ENCODE measurements at regions not wholly inside any gene's neighbourhood (a gene's known extent, or its start where the extent isn't known, plus 50 kb on each side); places are given as distances from the start of the nearest gene placed in this dataset.

DNA sequence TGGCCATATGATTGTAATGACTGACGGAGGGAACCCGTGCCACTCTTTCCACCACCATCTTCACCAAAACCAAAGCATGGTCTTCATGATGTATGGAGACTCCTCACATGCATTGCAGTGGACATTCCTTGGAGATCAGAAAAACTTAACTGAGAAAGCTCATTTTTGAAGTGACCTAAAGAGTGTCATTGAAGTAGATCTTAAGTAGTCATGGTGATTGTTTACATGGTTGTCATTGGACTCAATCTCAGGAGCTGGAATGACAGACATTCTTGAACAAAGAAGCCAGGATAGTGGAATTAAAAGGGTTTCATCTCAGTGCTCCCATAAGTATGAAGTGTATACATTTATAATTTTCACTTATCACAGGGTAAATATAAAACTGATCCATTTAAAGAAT is 236.7 kb upstream of the IPO5 start:
- CTCF ChIA-PET: no interaction called here
- DNase-seq: no peak
- Mint-ChIP-seq H3K36me3 (ENCODE audit: low read depth) (no peaks in the 10 kb centered on the region), H3K27ac (no peak overlapping the region), H3K27me3 (no peaks in the 10 kb centered on the region), H3K4me1 (no peaks in the 10 kb centered on the region), H3K4me3 (no peak overlapping the region), H3K9me3 (peaks cover 7% of the 10 kb centered on the region)
- TF ChIP-seq, protein P1, sequence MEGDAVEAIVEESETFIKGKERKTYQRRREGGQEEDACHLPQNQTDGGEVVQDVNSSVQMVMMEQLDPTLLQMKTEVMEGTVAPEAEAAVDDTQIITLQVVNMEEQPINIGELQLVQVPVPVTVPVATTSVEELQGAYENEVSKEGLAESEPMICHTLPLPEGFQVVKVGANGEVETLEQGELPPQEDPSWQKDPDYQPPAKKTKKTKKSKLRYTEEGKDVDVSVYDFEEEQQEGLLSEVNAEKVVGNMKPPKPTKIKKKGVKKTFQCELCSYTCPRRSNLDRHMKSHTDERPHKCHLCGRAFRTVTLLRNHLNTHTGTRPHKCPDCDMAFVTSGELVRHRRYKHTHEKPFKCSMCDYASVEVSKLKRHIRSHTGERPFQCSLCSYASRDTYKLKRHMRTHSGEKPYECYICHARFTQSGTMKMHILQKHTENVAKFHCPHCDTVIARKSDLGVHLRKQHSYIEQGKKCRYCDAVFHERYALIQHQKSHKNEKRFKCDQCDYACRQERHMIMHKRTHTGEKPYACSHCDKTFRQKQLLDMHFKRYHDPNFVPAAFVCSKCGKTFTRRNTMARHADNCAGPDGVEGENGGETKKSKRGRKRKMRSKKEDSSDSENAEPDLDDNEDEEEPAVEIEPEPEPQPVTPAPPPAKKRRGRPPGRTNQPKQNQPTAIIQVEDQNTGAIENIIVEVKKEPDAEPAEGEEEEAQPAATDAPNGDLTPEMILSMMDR (IDR thresholded peaks at IDR 0.05): no peak
- intact Hi-C loops (cut with micrococcal nuclease): no loop called here
- no peak for ATAC-seq (ENCODE audit: low read depth)
- POLR2A ChIA-PET: no interaction called here

DNA sequence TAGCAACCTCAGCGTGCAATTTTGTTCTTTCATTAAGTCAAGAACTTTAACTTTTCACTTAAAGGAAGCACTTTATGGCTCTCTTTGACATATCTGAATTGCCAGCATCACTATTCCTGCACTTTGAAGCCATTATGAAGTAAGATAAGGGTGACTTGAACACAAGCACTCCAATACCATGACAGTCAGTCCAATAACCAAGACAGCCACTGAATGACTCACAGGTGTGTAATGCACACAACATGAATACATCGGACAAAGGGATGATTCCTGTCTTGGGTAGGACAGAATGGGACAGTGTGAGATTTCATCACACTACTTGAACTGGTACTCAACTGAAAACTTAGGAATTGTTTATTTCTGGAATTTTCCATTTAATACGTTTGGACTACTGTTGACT is 233.7 kb upstream of the IPO5 start:
- TF ChIP-seq, protein P1 (IDR thresholded peaks at IDR 0.05): no peak

DNA sequence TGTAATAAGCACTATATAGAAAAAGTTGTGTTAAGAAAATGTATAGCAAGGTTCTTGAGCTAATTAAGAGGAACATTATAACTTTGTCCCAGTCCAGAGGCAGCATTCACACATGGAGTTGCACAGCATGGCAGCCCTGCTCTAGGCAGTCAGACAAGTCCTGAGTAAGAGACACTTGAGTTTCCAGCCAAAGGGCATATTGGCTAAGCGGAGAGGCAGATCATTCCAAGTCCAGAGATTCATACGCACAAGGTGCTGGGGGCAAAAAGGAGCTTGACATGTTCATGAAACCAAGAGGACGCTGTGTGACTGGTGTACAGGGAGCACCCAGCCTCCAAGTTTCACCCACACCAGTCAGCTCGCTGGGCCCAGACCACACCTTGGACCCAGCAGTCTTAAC is 232.6 kb upstream of the IPO5 start:
- Mint-ChIP-seq H3K27me3 (no peaks in the 10 kb centered on the region), H3K36me3 (ENCODE audit: low read depth) (no peaks in the 10 kb centered on the region), H3K27ac (no peak overlapping the region), H3K9me3 (no peaks in the 10 kb centered on the region), H3K4me3 (no peak overlapping the region), H3K4me1 (no peaks in the 10 kb centered on the region)
- ATAC-seq (ENCODE audit: low read depth) (no peak), DNase-seq (no peak)
- ChIA-PET POLR2A (no interaction called here), CTCF (no interaction called here)
- intact Hi-C loops (cut with micrococcal nuclease): no loop called here
- TF ChIP-seq, protein P1 (IDR thresholded peaks at IDR 0.05): no peak

More for the DNA sequence above, 233.7 kb upstream of the IPO5 start:
- Mint-ChIP-seq H3K4me1 (no peaks in the 10 kb centered on the region), H3K9me3 (no peaks in the 10 kb centered on the region), H3K27me3 (no peaks in the 10 kb centered on the region), H3K27ac (no peak overlapping the region), H3K4me3 (no peak overlapping the region), H3K36me3 (ENCODE audit: low read depth) (no peaks in the 10 kb centered on the region)
- intact Hi-C loops (cut with micrococcal nuclease): no loop called here
- ChIA-PET CTCF (no interaction called here), POLR2A (no interaction called here)
- no peak for ATAC-seq (ENCODE audit: low read depth)
- no peak for DNase-seq

DNA sequence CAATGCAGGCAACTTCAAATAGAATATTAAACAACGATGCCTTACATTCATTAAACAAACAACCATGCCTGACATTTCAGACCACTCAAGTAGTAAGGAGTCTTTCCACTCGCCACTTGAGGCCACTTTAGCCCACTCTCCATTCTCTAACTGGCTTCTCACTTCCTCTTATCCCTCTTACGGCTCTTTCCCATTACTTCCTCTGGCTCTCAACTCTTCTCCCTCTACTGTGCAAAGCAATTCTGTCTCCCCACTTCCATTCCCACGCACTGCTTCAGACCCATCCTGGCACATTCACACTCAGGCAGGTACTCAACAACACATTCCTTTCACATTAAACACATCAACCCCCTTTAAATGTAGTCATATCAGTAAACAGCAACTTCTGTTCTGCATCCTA is 229.8 kb upstream of the IPO5 start:
- Mint-ChIP-seq H3K4me3 (no peak overlapping the region), H3K36me3 (ENCODE audit: low read depth) (no peaks in the 10 kb centered on the region), H3K4me1 (no peaks in the 10 kb centered on the region), H3K9me3 (no peaks in the 10 kb centered on the region), H3K27ac (no peak overlapping the region), H3K27me3 (no peaks in the 10 kb centered on the region)
- ChIA-PET CTCF (no interaction called here), POLR2A (no interaction called here)
- TF ChIP-seq, protein P1 (IDR thresholded peaks at IDR 0.05): no peak
- no peak for DNase-seq
- ATAC-seq (ENCODE audit: low read depth): no peak
- intact Hi-C loops (cut with micrococcal nuclease): no loop called here

DNA sequence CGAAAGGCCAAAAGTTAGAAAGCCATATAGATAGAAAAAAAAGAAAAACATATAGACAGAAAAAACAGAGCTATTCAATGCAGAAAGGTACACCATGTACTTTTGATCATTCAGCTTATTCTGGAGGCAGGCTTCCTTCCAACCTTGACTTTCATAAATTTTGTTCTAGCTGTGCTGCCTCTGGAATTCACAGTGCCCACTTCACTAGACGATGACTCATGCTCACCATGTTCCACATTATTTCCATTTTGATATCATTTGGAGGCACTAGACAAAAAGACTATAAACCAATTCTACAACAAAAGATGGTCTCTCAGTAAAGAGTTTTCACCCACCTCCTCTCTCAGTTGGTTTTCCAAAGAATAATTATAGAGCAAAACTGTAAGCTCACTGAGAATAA is 229.0 kb upstream of the IPO5 start:
- no peaks in the 10 kb centered on the region for H3K9me3 Mint-ChIP-seq
- no peaks in the 10 kb centered on the region for H3K36me3 Mint-ChIP-seq (ENCODE audit: low read depth)
- ATAC-seq (ENCODE audit: low read depth): no peak

More for the DNA sequence above, 229.0 kb upstream of the IPO5 start:
- H3K27me3 Mint-ChIP-seq: no peaks in the 10 kb centered on the region
- no peak overlapping the region for H3K27ac Mint-ChIP-seq
- no peak overlapping the region for H3K4me3 Mint-ChIP-seq
- TF ChIP-seq, protein P1 (IDR thresholded peaks at IDR 0.05): no peak
- no peaks in the 10 kb centered on the region for H3K4me1 Mint-ChIP-seq
- POLR2A ChIA-PET: no interaction called here
- intact Hi-C loops (cut with micrococcal nuclease): no loop called here
- no peak for DNase-seq
- CTCF ChIA-PET: no interaction called here

Measured in activated B cell treated with CpG ODN at 0.5 μM for 24 hours (primary cell).